CD14-positive monocyte (primary cell): ENCODE measurements at regions not wholly inside any gene's neighbourhood (a gene's known extent, or its start where the extent isn't known, plus 50 kb on each side); places are given as distances from the start of the nearest gene placed in this dataset.

Source experiments
- DNase-seq, 3 donors: peaks; one replicate each; pipeline ENCODE4 v3.0.0-alpha.2; 2011 to 2022
- H2AFZ ChIP-seq: 2 replicates; pipeline ENCODE4 v1.6.0; 2012; ENCODE audit warnings: mild to moderate bottlenecking, low read depth, low read length, inconsistent platforms; ENCODE audit not compliant: insufficient read depth, poor library complexity, severe bottlenecking
- H3K27ac ChIP-seq, 2 donors: 1 replicate in 1 of 2; 2 replicates in 1 of 2; pipeline ENCODE4 v1.5.1; 2012 to 2013; ENCODE audit warnings: low read length in 2 of 2, control low read depth in 1 of 2, inconsistent platforms in 1 of 2, low read depth in 1 of 2, mild to moderate bottlenecking in 1 of 2
- H3K27me3 ChIP-seq, 2 donors: one replicate each; pipeline versions ENCODE4 v1.6.0 to v1.6.1; 2011 to 2013; ENCODE audit warnings: low read length in 2 of 2; ENCODE audit not compliant: control insufficient read depth in 2 of 2, insufficient read depth in 2 of 2
- H3K36me3 ChIP-seq, 2 donors: replicated peaks in 1 of 2; 1 replicate in 1 of 2; 2 replicates in 1 of 2; pipeline versions ENCODE4 v1.5.1 to v1.6.1; 2012 to 2013; ENCODE audit warnings: low read length in 2 of 2, control low read depth in 1 of 2, inconsistent platforms in 1 of 2, mild to moderate bottlenecking in 1 of 2; ENCODE audit not compliant: insufficient read depth in 2 of 2, control insufficient read depth in 1 of 2
- H3K4me1 ChIP-seq, 2 donors: 1 replicate in 1 of 2; 2 replicates in 1 of 2; pipeline versions ENCODE4 v1.5.1 to v1.6.1; 2012 to 2013; ENCODE audit warnings: low read length in 2 of 2, control low read depth in 1 of 2, inconsistent platforms in 1 of 2, mild to moderate bottlenecking in 1 of 2, moderate library complexity in 1 of 2; ENCODE audit not compliant: insufficient read depth in 2 of 2, control insufficient read depth in 1 of 2
- H3K4me2 ChIP-seq: replicated peaks from 2 replicates; pipeline ENCODE3; 2012; ENCODE audit warnings: low read length, moderate library complexity, mild to moderate bottlenecking; ENCODE audit not compliant: poor library complexity, severe bottlenecking; ENCODE audit errors: extremely low read depth
- H3K4me3 ChIP-seq, 3 experiments: fragments of 200-600 bp in 1 of 3; sonication (generic) in 1 of 3; replicated peaks in 1 of 3; 1 replicate in 2 of 3; 2 replicates in 1 of 3; pipeline ENCODE4 v1.5.1; 2011 to 2013; ENCODE audit warnings: low read length in 3 of 3, mild to moderate bottlenecking in 3 of 3, control low read depth in 2 of 3, low read depth in 2 of 3, inconsistent platforms in 1 of 3, moderate library complexity in 1 of 3
- H3K79me2 ChIP-seq: 2 replicates; pipeline ENCODE4 v1.6.0; 2012; ENCODE audit warnings: mild to moderate bottlenecking, control low read depth, inconsistent platforms, low read length, moderate library complexity; ENCODE audit not compliant: insufficient read depth
- H3K9ac ChIP-seq: 2 replicates; pipeline ENCODE4 v1.6.0; 2017; ENCODE audit warnings: low read length, mild to moderate bottlenecking; ENCODE audit not compliant: insufficient read depth, poor library complexity, severe bottlenecking
- H3K9me3 ChIP-seq, 2 donors: replicated peaks in 1 of 2; 1 replicate in 1 of 2; 2 replicates in 1 of 2; pipeline versions ENCODE4 v1.5.1 to v1.6.1; 2012 to 2013; ENCODE audit warnings: low read length in 2 of 2, control low read depth in 1 of 2; ENCODE audit not compliant: control insufficient read depth in 1 of 2, insufficient read depth in 1 of 2
- H4K20me1 ChIP-seq: 2 replicates; pipeline ENCODE4 v1.6.0; 2012; ENCODE audit warnings: mild to moderate bottlenecking, low read length, control low read depth, moderate library complexity; ENCODE audit not compliant: insufficient read depth
- H3K27ac Mint-ChIP-seq, 7 donors: one replicate each; pipeline ENCODE4 v1.8.0; 2020; ENCODE audit warnings: mild to moderate bottlenecking in 7 of 7, mixed read lengths in 7 of 7, moderate library complexity in 6 of 7, inconsistent platforms in 2 of 7
- H3K27me3 Mint-ChIP-seq, 3 donors: one replicate each; pipeline ENCODE4 v1.8.0; 2021 to 2022; ENCODE audit warnings: low read depth in 3 of 3, mild to moderate bottlenecking in 3 of 3, mixed read lengths in 3 of 3, moderate library complexity in 3 of 3, inconsistent platforms in 1 of 3
- H3K36me3 Mint-ChIP-seq, 2 donors: one replicate each; pipeline ENCODE4 v1.8.0; 2020; ENCODE audit warnings: mixed read lengths in 2 of 2, inconsistent platforms in 1 of 2, mild to moderate bottlenecking in 1 of 2
- H3K4me1 Mint-ChIP-seq: one replicate; pipeline ENCODE4 v1.8.0; 2020; ENCODE audit warnings: mild to moderate bottlenecking, mixed read lengths
- H3K4me3 Mint-ChIP-seq, 2 donors: one replicate each; pipeline ENCODE4 v1.8.0; 2020; ENCODE audit warnings: mild to moderate bottlenecking in 2 of 2, mixed read lengths in 2 of 2, moderate library complexity in 1 of 2
- H3K9me3 Mint-ChIP-seq, 7 donors: one replicate each; pipeline ENCODE4 v1.8.0; 2020 to 2022; ENCODE audit warnings: mixed read lengths in 7 of 7, mild to moderate bottlenecking in 6 of 7, moderate library complexity in 6 of 7, inconsistent platforms in 2 of 7
- WGBS: methylation state at CpG from one replicate; pipeline ENCODE4 v1.1.5; 2013; ENCODE audit warnings: missing lambda C conversion rate; ENCODE audit not compliant: insufficient coverage; 5-methylcytosine and 5-hydroxymethylcytosine counted together
- intact Hi-C, 2 donors: fragments of 100-400 bp; cut with micrococcal nuclease; formaldehyde crosslinking; loops; one replicate each; pipeline versions ENCODE4 v1.15.0 to v1.15.1; 2023
- TF ChIP-seq, protein P1 (sequence below): fragments of 200-600 bp; IDR thresholded peaks from one replicate; pipeline ENCODE4 v1.8.0; 2022; ENCODE audit warnings: antibody characterized with exemption, mild to moderate bottlenecking

DNA sequence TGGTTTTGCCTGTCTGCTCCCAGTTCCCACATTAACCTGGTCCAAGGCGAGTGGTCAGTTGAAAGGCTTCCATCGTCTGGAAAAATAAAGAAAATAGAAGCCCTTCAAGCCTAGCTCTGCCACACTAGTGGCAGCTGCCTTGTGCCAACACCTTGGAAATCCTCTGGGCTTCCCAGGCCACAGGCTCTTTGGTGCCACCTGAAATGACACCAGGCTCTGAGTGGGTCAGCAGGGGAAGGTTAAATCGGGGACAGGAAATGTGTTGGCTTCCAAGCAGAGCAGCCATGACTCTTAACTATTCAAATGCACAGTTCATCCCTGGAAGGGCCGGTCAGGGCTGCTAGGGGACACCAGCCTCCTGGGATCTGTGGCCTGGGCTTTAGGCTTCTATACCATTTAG is 558.7 kb downstream of the MATN1 start:
- no peaks in the 10 kb centered on the region for H4K20me1 ChIP-seq
- peaks cover 0 to 6% of the 10 kb centered on the region in 2 donors for H3K27me3 ChIP-seq
- no peaks in the 10 kb centered on the region for H3K79me2 ChIP-seq
- no peak overlapping the region for H3K27ac ChIP-seq
- H3K9ac ChIP-seq = no peak overlapping the region
- Mint-ChIP-seq H3K36me3 (no peaks in the 10 kb centered on the region), H3K27me3 (peaks cover 9 to 26% (median 16%) of the 10 kb centered on the region in 3 donors), H3K4me1 (no peaks in the 10 kb centered on the region), H3K9me3 (peaks cover 0 to 3% (median 0%) of the 10 kb centered on the region in 7 donors), H3K4me3 (no peak overlapping the region), H3K27ac (no peak overlapping the region)
- H3K9me3 ChIP-seq = no peaks in the 10 kb centered on the region
- WGBS = 97% methylated on average over 3 of the region's 4 CpGs
- no peak overlapping the region for H3K4me2 ChIP-seq
- no peak for DNase-seq
- TF ChIP-seq, protein P1, sequence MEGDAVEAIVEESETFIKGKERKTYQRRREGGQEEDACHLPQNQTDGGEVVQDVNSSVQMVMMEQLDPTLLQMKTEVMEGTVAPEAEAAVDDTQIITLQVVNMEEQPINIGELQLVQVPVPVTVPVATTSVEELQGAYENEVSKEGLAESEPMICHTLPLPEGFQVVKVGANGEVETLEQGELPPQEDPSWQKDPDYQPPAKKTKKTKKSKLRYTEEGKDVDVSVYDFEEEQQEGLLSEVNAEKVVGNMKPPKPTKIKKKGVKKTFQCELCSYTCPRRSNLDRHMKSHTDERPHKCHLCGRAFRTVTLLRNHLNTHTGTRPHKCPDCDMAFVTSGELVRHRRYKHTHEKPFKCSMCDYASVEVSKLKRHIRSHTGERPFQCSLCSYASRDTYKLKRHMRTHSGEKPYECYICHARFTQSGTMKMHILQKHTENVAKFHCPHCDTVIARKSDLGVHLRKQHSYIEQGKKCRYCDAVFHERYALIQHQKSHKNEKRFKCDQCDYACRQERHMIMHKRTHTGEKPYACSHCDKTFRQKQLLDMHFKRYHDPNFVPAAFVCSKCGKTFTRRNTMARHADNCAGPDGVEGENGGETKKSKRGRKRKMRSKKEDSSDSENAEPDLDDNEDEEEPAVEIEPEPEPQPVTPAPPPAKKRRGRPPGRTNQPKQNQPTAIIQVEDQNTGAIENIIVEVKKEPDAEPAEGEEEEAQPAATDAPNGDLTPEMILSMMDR = no peak
- H3K36me3 ChIP-seq = no peaks in the 10 kb centered on the region
- H3K4me3 ChIP-seq = no peak overlapping the region
- H2AFZ ChIP-seq = no peak overlapping the region
- H3K4me1 ChIP-seq = no peaks in the 10 kb centered on the region
- intact Hi-C loops = no loop called here

DNA sequence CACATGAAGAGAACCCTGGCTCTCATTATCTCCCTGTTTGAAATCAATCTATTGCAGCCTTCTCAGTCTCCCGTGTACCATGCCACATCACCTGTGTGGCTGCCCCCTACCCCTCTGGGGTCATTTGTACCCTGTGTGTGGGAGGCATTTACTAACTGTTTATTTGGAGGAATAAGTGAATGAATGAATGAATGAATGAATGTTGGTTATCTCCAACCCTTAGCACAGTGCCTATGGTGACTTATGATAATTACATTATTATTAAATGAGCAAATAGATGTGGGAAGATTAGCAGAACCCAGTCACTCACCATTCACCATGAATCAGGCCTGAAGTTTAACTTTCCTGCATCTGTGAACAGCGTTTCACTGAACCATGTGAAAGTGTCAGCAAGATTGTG is 560.8 kb downstream of the MATN1 start:
- DNase-seq = no peak
- Histone ChIP-seq H4K20me1 (no peaks in the 10 kb centered on the region), H3K4me1 (no peaks in the 10 kb centered on the region), H3K9me3 (no peaks in the 10 kb centered on the region), H3K79me2 (no peaks in the 10 kb centered on the region), H3K9ac (no peak overlapping the region), H2AFZ (no peak overlapping the region), H3K27ac (no peak overlapping the region), H3K4me3 (no peak overlapping the region), H3K36me3 (no peaks in the 10 kb centered on the region), H3K4me2 (no peak overlapping the region), H3K27me3 (peaks cover 3 to 9% of the 10 kb centered on the region in 2 donors)
- Mint-ChIP-seq H3K4me1 (no peaks in the 10 kb centered on the region), H3K9me3 (peaks cover 0 to 3% (median 0%) of the 10 kb centered on the region in 7 donors), H3K27ac (peak overlapping the region in 1 of 7 donors; percentile 21), H3K36me3 (no peaks in the 10 kb centered on the region), H3K27me3 (peaks cover 9 to 20% (median 14%) of the 10 kb centered on the region in 3 donors), H3K4me3 (no peak overlapping the region)
- intact Hi-C loops = no loop called here
- TF ChIP-seq, protein P1 = no peak
- WGBS = no CpG with 5 or more reads among the region's 2 CpGs
